ENCODE measurements at regions not wholly inside any gene's neighbourhood (a gene's known extent, or its start where the extent isn't known, plus 50 kb on each side); places are given as distances from the start of the nearest gene placed in this dataset.

DNA sequence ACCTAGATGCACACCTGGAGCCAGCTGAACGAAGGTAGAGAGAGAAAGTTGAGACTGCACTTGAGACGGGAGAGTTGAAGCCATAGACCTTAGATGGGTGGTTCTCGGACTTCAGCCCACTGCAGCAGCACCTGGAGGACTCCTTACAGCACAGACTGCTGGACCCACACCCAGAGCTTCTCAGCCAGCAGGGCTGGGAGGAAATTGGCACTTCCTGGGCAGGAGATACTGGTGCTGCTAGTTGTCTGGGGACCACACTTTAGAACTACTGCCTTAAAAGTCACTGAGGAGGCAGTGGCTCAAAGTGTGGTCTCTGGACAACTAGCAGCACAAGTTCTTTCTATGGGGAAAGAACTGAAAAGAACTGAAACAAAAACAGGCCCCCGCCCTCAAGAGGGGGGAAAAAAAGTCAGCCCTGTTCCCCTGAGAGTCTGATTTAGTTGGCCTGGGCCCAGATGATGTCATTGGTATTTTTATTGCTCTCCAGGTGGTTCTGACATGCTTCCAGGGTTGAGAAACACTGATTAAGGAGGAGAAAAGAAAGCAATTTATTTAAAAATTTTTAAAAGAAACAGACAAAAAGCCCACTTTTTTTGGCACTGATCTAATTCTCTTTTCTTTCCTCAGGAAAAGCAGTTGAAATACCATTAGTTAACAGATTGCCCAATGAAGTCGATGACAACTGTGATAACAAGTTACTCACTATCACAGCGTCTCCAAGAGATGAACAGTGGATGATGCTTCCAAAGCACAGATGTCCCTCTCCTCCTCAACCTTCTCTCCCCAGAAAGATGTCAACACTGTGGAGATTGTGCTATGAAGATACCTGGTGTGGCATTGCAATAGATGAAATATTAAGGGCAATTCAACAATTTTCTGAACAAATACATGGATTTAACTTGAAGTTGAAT is 73.6 kb upstream of the ADAMTS16 start:
- H3K4me2 ChIP-seq (ENCODE audit: low read length), result no peak overlapping the region
- no peaks in the 10 kb centered on the region for H3K79me2 ChIP-seq (ENCODE audit: insufficient read depth, low read depth, low read length)
- no peaks in the 10 kb centered on the region for H3K4me1 ChIP-seq (ENCODE audit: insufficient read depth, low read length, poor library complexity, severe bottlenecking)
- no peaks in the 10 kb centered on the region for H3K9me2 ChIP-seq (ENCODE audit: insufficient read depth, low read length)
- intact Hi-C loops (cut with micrococcal nuclease; ENCODE audit: unreplicated experiment), result no loop called here
- TF ChIP-seq EZH2phosphoT487 (IDR thresholded peaks at IDR 0.05; ENCODE audit: borderline replicate concordance, low read depth, low read length), result no peak
- TF ChIP-seq, protein P1, sequence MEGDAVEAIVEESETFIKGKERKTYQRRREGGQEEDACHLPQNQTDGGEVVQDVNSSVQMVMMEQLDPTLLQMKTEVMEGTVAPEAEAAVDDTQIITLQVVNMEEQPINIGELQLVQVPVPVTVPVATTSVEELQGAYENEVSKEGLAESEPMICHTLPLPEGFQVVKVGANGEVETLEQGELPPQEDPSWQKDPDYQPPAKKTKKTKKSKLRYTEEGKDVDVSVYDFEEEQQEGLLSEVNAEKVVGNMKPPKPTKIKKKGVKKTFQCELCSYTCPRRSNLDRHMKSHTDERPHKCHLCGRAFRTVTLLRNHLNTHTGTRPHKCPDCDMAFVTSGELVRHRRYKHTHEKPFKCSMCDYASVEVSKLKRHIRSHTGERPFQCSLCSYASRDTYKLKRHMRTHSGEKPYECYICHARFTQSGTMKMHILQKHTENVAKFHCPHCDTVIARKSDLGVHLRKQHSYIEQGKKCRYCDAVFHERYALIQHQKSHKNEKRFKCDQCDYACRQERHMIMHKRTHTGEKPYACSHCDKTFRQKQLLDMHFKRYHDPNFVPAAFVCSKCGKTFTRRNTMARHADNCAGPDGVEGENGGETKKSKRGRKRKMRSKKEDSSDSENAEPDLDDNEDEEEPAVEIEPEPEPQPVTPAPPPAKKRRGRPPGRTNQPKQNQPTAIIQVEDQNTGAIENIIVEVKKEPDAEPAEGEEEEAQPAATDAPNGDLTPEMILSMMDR (conservative IDR thresholded peaks at IDR 0.05; ENCODE audit: low read length), result no peak
- CTCF ChIA-PET (ENCODE audit: unreplicated experiment), result no interaction called here
- H3K27ac ChIP-seq (ENCODE audit: low read depth, low read length, poor library complexity, severe bottlenecking), result no peak overlapping the region
- DNase-seq (ENCODE audit: low spot score), result no peak
- no peaks in the 10 kb centered on the region for H3K9me3 ChIP-seq (ENCODE audit: low read length)
- BruUV-seq (replicated peaks), result no TSS peak
- H4K20me1 ChIP-seq (ENCODE audit: insufficient read depth, low read length), result no peaks in the 10 kb centered on the region
- H3K36me3 ChIP-seq (ENCODE audit: insufficient read depth, low read length), result no peaks in the 10 kb centered on the region
- H3K4me3 ChIP-seq (ENCODE audit: low read depth, low read length, poor library complexity, severe bottlenecking), result no peak overlapping the region
- POLR2A ChIA-PET, result no interaction called here
- no peak overlapping the region for H2AFZ ChIP-seq (ENCODE audit: low read length)

DNA sequence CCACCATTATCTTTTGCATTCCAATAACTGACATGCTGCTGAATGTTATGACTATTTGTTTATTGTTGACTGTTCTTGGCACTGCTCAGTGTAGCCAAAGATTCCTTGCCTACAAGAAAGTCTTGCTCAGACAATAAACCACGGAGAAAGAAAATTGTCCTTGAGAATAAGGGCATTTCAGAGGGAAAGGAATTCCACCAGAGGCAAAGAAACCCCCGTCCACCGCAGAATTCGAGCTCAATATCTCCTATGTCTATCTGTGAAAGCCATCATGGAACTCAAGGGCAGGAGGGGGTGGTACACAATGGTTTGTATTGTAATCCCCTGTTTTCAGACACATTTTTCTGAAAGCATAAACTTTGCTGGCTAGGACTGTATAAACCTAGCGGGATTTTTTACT is 70.3 kb upstream of the ADAMTS16 start:
- Histone ChIP-seq H3K4me1 (ENCODE audit: insufficient read depth, low read length, poor library complexity, severe bottlenecking) (no peaks in the 10 kb centered on the region), H3K79me2 (ENCODE audit: insufficient read depth, low read depth, low read length) (no peaks in the 10 kb centered on the region), H4K20me1 (ENCODE audit: insufficient read depth, low read length) (no peaks in the 10 kb centered on the region), H3K9me3 (ENCODE audit: low read length) (no peaks in the 10 kb centered on the region), H3K36me3 (ENCODE audit: insufficient read depth, low read length) (no peaks in the 10 kb centered on the region), H3K4me3 (ENCODE audit: low read depth, low read length, poor library complexity, severe bottlenecking) (no peak overlapping the region), H3K9me2 (ENCODE audit: insufficient read depth, low read length) (no peaks in the 10 kb centered on the region), H3K4me2 (ENCODE audit: low read length) (no peak overlapping the region), H3K27ac (ENCODE audit: low read depth, low read length, poor library complexity, severe bottlenecking) (no peak overlapping the region), H2AFZ (ENCODE audit: low read length) (no peak overlapping the region)
- DNase-seq (ENCODE audit: low spot score), result no peak
- TF ChIP-seq, protein P1 (conservative IDR thresholded peaks at IDR 0.05; ENCODE audit: low read length), result no peak
- no peak for TF ChIP-seq EZH2phosphoT487 (IDR thresholded peaks at IDR 0.05; ENCODE audit: borderline replicate concordance, low read depth, low read length)
- POLR2A ChIA-PET, result interaction anchor here (0.6 kb wide), 1 partner anchor 42 kb away, joined by 3 read pairs; no protein-coding TSS in a partner anchor
- CTCF ChIA-PET (ENCODE audit: unreplicated experiment), result no interaction called here
- BruUV-seq (replicated peaks), result no TSS peak
- intact Hi-C loops (cut with micrococcal nuclease; ENCODE audit: unreplicated experiment), result no loop called here

DNA sequence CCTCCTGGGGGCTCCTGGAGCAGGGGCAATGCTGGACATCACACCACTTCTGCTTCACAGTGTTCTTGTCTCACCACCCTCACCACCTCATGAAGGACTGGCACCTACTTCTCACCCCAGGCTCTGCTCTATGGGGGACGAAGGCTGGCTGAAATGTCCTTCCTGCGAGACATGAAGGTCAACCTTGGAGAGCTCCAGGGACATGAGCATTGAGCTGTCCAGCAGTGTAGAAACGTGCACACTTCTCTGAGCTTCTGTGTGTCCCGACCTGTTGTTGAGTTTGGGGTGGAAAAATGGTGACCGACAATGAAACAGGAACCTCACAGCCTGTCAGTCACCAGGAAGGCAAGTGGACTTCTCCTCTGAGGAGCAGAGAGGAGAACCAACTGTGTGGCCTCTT is 68.6 kb upstream of the ADAMTS16 start:
- TF ChIP-seq, protein P1 (conservative IDR thresholded peaks at IDR 0.05; ENCODE audit: low read length), result no peak
- TF ChIP-seq EZH2phosphoT487 (IDR thresholded peaks at IDR 0.05; ENCODE audit: borderline replicate concordance, low read depth, low read length), result no peak
- Histone ChIP-seq H3K36me3 (ENCODE audit: insufficient read depth, low read length) (no peaks in the 10 kb centered on the region), H3K9me2 (ENCODE audit: insufficient read depth, low read length) (no peaks in the 10 kb centered on the region), H3K79me2 (ENCODE audit: insufficient read depth, low read depth, low read length) (no peaks in the 10 kb centered on the region), H3K4me3 (ENCODE audit: low read depth, low read length, poor library complexity, severe bottlenecking) (no peak overlapping the region), H3K27ac (ENCODE audit: low read depth, low read length, poor library complexity, severe bottlenecking) (no peak overlapping the region), H2AFZ (ENCODE audit: low read length) (no peak overlapping the region), H4K20me1 (ENCODE audit: insufficient read depth, low read length) (no peaks in the 10 kb centered on the region), H3K9me3 (ENCODE audit: low read length) (no peaks in the 10 kb centered on the region), H3K4me1 (ENCODE audit: insufficient read depth, low read length, poor library complexity, severe bottlenecking) (no peaks in the 10 kb centered on the region), H3K4me2 (ENCODE audit: low read length) (no peak overlapping the region)
- DNase-seq (ENCODE audit: low spot score), result no peak
- CTCF ChIA-PET (ENCODE audit: unreplicated experiment), result no interaction called here
- BruUV-seq (replicated peaks), result no TSS peak
- intact Hi-C loops (cut with micrococcal nuclease; ENCODE audit: unreplicated experiment), result no loop called here
- POLR2A ChIA-PET, result no interaction called here

Data from OCI-LY7 (cell line).